Hepatic stellate cell (primary cell): ENCODE measurements at regions not wholly inside any gene's neighbourhood (a gene's known extent, or its start where the extent isn't known, plus 50 kb on each side); places are given as distances from the start of the nearest gene placed in this dataset.

Experiments
- DNase-seq: peaks from one replicate; pipeline ENCODE4 v3.0.0; 2011; ENCODE audit warnings: low spot score

DNA sequence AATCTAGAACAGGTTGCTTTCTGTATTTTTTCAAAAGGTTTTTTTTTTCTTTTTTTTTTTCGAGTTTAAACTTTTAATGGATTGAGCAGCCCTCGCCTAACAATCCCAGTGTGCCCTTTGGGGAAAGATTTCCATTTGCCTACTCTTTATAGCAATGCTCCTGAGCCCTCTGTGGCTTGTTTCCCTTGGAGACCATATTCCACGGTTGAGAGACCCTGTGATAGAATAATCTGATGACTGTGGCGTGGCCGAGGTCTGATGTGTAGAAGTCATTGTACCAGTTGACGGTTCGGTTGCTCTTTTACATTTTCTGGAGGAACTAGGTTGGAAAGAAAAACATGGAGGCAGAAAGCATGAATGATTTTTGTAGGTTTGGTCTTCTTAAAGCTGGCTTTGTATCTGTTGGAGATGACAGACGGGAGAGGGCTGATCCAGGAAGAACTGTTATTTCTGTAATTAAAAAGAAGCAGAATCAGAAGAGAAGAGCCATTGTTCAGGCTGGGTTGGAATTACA is 305.7 kb upstream of the NRIP1 start:
- DNase-seq, result no peak

- DNase-seq, result no peak
Measured at GRCh38 chr21:15373941-15374340, 309.1 kb upstream of the NRIP1 start.

- DNase-seq, result no peak
Measured at GRCh38 chr21:15379776-15380175, 315.0 kb upstream of the NRIP1 start.

DNA sequence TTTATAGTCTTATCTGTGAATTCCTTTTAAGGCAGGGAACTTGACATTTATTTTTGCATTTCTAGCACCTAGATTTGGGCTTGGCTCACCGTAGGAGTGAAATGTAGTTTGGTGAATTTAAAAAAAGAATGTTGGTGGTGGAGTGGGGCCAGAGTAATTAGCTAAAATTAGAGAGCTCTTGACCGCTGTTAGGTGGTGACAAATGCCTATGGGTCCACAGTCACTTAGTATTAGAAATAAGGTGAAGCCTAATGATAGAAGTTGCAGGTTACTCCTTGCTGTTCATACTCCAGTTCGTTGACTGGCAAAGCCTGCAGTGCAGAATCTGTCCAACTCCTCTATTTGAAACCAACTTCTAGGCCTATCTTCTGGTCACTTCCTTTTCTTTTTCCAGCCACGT is 318.8 kb upstream of the NRIP1 start:
- DNase-seq, result no peak

DNA sequence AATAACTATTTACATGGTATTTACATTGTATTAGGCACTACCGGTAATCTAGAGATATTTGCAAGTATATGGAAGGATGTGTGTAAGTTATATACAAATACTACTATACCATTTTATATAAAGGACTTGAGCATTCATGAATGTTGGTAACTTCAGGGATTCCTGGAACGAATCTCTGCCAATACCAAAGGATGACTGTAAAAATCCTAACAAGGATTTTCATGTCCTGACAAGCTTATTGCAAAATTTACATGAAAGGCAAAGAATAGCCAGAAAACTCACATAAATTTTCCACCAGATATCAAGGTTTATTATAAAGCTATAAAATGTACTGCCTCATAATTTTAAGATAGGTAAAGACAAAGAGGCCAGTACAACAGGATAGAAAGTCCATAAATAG is 325.2 kb upstream of the NRIP1 start:
- no peak for DNase-seq

GRCh38 chr21:15397258-15397657 is 332.5 kb upstream of the NRIP1 start:
- DNase-seq, result no peak

- DNase-seq, result no peak
Measured at GRCh38 chr21:15400905-15401304, 328.9 kb upstream of the USP25 start.

DNA sequence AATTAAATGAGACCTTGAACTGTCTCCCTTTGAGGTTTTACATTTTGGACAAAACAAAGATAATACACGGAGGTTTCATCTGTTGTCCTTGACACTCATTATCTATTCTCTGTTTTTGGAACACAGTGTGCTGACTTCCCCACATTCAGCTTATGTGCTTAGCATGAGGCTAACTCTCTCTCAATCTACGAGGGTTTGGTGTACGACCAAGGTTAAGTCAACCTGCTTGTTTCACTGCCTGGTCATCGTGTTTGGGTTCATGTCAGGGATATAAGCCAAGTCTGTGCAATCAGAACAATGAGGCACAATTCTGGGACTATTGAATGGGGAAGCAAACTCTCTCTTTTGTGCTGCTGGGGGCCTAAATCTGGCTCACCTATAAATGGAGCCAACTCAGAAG is 328.5 kb upstream of the USP25 start:
- DNase-seq, result no peak

- DNase-seq, result no peak
Measured at GRCh38 chr21:15405214-15405613, 324.6 kb upstream of the USP25 start.

DNA sequence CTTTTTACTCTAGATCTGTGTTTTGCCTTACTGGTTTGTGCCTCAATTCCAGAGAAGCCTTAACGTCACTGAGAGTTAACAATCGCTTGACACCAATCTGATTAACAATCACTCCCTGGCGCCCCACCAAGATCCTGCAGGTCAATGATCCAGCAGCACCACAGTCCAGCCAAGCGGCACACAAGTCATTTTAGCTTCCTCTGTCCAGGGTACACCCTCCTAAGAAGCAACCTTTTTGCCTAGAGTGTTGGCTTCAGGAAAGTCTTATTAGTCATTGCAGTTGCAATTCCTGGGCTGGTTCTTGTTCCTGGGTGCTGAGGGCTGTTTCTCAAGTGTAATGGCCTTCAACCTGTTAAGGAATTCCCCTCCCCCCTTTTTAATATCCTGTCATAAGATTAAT is 323.0 kb upstream of the USP25 start:
- no peak for DNase-seq

DNA sequence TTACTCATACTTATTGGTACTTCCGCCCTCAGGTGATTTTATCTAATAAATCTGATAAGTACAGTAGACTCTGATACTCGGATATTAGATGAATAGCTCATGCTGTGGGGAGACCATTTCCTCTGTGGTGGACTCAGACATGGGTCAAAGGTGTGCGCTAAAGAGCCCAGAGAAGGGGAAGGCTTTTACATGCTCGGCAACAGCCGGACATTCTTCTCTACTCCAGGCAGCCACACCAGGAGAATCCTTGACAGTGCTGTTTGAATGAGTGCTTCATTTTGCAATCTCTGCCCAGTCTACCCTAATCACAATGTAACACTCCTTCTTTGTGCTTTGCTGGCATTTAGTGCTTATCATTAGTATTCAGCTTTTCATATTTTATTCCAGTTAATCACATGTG is 322.2 kb upstream of the USP25 start:
- DNase-seq, result no peak

- no peak for DNase-seq
Measured at GRCh38 chr21:15408089-15408488, 321.7 kb upstream of the USP25 start.

- no peak for DNase-seq
Measured at GRCh38 chr21:15409031-15409430, 320.8 kb upstream of the USP25 start.

GRCh38 chr21:15410853-15411252 is 318.9 kb upstream of the USP25 start:
- DNase-seq, result no peak

- no peak for DNase-seq
Measured at GRCh38 chr21:15414057-15414456, 315.7 kb upstream of the USP25 start.

DNA sequence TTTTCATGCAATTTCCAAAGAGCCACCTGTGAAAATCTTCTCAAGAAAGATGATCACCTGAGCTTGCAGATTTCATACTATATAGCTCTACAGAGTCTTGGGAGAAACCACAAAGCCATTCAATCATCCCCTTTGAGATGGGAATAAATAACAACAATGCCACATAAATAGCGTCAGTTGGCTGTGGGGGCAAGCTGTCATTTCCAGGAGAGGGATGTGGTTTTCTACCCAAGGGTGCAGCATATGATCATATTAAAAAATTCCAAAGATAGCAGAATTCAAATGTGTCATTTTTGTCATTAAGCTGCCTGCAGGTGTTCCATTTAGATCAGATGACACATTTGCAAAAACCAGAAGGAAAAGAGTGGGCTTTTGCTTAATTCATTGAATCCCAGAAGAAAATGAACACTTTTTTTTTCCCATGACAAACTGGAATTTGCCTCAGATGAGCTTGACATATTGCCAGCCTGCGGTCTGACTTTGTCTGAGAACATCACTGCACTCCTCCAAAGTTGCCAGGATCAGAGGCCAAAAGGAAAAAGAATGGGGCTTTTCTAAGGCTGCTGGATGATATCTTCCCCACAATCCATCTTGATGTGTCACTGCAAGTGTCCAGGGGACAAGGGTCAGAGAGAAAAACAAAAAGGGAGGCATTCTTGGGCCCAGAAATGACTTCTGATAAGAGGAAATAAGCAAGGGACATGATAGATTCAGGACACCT is 314.1 kb upstream of the USP25 start:
- no peak for DNase-seq

DNA sequence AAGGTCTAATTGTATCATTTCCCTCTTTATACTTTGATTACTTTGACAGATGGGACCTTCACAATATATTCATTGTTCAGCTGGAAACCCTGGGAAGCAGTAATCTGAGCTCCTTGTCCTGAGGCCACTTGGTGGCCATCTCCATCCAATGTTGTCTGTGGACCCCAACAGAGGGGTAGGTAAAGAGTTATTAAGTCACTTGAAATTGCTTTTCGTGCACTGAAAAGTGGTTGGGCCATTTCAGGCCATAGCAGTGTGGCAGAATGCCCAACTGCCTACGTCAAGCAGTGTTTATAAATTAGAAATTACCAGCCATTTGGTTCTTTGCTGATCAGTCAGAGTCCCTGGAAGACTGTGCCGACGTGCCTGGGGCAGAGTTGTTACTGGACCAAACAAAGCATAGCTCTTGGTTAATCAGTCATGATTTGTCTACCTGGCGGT is 308.3 kb upstream of the USP25 start:
- DNase-seq, result no peak

GRCh38 chr21:15421947-15422346 is 307.8 kb upstream of the USP25 start:
- no peak for DNase-seq

GRCh38 chr21:15422783-15423182 is 307.0 kb upstream of the USP25 start:
- no peak for DNase-seq

DNA sequence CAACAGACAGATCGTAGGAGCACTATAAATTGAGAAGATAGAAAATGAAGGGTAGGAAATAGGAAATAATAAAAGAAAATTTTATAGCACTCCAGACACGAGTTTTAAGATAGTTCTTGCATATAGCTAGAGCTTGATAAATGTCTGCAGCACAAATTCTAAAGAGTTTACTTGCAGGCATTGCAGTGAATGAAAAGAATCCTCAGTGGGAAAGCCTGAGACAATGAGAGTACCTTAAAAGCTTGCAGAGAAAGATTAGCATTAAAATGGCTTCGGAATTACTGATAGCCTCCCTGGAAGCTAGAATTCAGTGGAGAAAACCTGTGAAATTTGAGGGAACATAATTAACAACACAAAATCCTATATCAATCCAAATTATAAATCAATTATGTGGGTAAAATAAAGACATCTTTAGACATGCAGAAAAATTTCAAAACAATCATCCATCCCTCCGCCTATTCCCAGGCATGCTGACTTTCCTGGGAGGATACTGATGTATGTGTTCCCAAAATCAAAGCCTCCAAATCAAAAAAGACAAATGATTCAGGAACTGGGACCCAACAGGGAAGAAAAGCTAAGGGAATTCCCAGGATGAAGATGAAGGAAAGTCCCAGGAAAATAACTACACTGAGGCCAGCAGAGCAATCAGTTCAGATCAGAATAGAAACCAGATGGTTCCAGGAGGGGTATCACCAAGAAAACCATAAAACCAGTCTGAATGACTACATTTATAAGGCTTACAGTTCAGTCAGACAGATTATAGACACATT is 305.9 kb upstream of the USP25 start:
- DNase-seq, result no peak

DNA sequence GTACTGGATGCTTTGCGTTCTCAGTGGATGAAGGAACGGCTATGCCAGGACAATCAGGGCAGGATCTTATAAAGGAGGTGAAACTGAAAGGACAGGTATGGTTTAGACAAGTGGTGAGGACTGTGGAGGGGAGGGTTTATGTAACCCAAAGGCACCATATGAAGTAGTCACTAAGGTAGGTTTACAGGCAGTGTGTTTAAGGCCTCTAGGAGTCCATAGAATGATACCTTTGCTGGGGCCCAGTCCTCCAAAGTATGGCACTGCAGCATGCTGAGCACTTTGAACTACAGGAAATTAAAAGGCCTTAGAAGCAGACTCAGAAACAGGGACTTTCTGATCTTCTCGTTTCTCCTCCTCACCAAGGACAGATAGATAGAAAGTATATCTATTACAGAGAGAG is 304.7 kb upstream of the USP25 start:
- no peak for DNase-seq

- no peak for DNase-seq
Measured at GRCh38 chr21:15430023-15430422, 299.8 kb upstream of the USP25 start.

GRCh38 chr21:15430577-15430976 is 299.2 kb upstream of the USP25 start:
- no peak for DNase-seq

GRCh38 chr21:15431053-15431452 is 298.7 kb upstream of the USP25 start:
- no peak for DNase-seq
